ENCODE measurements at regions not wholly inside any gene's neighbourhood (a gene's known extent, or its start where the extent isn't known, plus 50 kb on each side); places are given as distances from the start of the nearest gene placed in this dataset.

DNA sequence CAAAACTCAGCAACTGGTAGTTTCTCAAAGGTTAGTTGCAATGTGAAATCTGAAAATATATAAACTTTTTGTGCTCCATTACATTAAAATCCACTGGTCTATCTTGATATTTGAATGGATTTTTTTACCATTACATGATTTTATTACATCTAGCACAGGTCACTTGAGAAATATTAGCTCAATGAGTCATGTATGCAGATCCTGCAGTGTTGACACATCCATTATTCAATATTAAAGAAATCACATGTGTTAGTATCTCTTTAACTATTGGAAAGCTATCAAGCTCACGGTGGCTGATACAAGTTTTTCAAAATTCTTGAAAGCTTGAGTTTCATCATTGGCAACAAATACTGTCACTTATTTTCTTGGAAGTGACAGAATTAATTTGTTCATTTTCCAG is 373.9 kb upstream of the TSHZ3 start:
- no peak overlapping the region for H3K56ac ChIP-seq (ENCODE audit: extremely low read depth, insufficient read depth, low read length)
- ChIA-PET POLR2A (ENCODE audit: unreplicated experiment) (no interaction called here), CTCF (no interaction called here)
- no peak overlapping the region for H2BK20ac ChIP-seq (ENCODE audit: low read depth, low read length)
- no peak overlapping the region for H4K5ac ChIP-seq (ENCODE audit: low read depth, low read length)
- no CpG with 5 or more reads among the region's 1 CpG for WGBS, 2 experiments (ENCODE audit: extremely low coverage in 2 of 2, insufficient read length in 1 of 2)
- no peak overlapping the region for H4K91ac ChIP-seq (ENCODE audit: insufficient read depth, low read depth, low read length)
- BruUV-seq (replicated peaks), result no TSS peak
- no peak for TF ChIP-seq RCOR1 (IDR thresholded peaks at IDR 0.05; ENCODE audit: insufficient replicate concordance, low read length)
- no peak for TF ChIP-seq MXI1 (IDR thresholded peaks at IDR 0.05; ENCODE audit: borderline replicate concordance, low read depth, low read length)
- TF ChIP-seq, protein P1, sequence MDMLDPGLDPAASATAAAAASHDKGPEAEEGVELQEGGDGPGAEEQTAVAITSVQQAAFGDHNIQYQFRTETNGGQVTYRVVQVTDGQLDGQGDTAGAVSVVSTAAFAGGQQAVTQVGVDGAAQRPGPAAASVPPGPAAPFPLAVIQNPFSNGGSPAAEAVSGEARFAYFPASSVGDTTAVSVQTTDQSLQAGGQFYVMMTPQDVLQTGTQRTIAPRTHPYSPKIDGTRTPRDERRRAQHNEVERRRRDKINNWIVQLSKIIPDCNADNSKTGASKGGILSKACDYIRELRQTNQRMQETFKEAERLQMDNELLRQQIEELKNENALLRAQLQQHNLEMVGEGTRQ (IDR thresholded peaks at IDR 0.05; ENCODE audit: low read depth, low read length), result no peak
- TF ChIP-seq, protein P2, sequence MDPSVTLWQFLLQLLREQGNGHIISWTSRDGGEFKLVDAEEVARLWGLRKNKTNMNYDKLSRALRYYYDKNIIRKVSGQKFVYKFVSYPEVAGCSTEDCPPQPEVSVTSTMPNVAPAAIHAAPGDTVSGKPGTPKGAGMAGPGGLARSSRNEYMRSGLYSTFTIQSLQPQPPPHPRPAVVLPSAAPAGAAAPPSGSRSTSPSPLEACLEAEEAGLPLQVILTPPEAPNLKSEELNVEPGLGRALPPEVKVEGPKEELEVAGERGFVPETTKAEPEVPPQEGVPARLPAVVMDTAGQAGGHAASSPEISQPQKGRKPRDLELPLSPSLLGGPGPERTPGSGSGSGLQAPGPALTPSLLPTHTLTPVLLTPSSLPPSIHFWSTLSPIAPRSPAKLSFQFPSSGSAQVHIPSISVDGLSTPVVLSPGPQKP (IDR thresholded peaks at IDR 0.05; ENCODE audit: borderline replicate concordance, low read depth, low read length), result no peak
- no peak for TF ChIP-seq FOS (IDR thresholded peaks at IDR 0.05; ENCODE audit: low read depth, low read length)
- no peak for TF ChIP-seq BHLHE40 (IDR thresholded peaks at IDR 0.05; ENCODE audit: low read depth, low read length)
- TF ChIP-seq SMC3 (IDR thresholded peaks at IDR 0.05; ENCODE audit: low read depth, low read length), result no peak
- TF ChIP-seq, protein P3, sequence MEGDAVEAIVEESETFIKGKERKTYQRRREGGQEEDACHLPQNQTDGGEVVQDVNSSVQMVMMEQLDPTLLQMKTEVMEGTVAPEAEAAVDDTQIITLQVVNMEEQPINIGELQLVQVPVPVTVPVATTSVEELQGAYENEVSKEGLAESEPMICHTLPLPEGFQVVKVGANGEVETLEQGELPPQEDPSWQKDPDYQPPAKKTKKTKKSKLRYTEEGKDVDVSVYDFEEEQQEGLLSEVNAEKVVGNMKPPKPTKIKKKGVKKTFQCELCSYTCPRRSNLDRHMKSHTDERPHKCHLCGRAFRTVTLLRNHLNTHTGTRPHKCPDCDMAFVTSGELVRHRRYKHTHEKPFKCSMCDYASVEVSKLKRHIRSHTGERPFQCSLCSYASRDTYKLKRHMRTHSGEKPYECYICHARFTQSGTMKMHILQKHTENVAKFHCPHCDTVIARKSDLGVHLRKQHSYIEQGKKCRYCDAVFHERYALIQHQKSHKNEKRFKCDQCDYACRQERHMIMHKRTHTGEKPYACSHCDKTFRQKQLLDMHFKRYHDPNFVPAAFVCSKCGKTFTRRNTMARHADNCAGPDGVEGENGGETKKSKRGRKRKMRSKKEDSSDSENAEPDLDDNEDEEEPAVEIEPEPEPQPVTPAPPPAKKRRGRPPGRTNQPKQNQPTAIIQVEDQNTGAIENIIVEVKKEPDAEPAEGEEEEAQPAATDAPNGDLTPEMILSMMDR (conservative IDR thresholded peaks at IDR 0.05; ENCODE audit: low read depth, low read length), result no peak
- no peak for TF ChIP-seq CHD1 (IDR thresholded peaks at IDR 0.05; ENCODE audit: low read depth, low read length)
- TF ChIP-seq POLR2A (IDR thresholded peaks at IDR 0.05; ENCODE audit: low read depth, low read length), result no peak
- no peak for TF ChIP-seq RAD21 (IDR thresholded peaks at IDR 0.05; ENCODE audit: low read length)
- H3K36me3 ChIP-seq (ENCODE audit: control insufficient read depth, insufficient read depth, low read length), result no peaks in the 10 kb centered on the region
- ATAC-seq (ENCODE audit: low read depth), result no peak
- H3K27me3 ChIP-seq (ENCODE audit: control insufficient read depth, insufficient read depth, low read length), result no peaks in the 10 kb centered on the region
- H3K4me1 ChIP-seq (ENCODE audit: control insufficient read depth, insufficient read depth, low read length), result no peaks in the 10 kb centered on the region
- intact Hi-C loops (cut with micrococcal nuclease), result no loop called here
- no peak overlapping the region for H2AK5ac ChIP-seq (ENCODE audit: low read depth, low read length)
- H3K4ac ChIP-seq (ENCODE audit: low read depth, low read length), result no peak overlapping the region
- H3K14ac ChIP-seq (replicated peaks; ENCODE audit: low read depth, low read length), result no peak overlapping the region
- H2BK120ac ChIP-seq (ENCODE audit: low read depth, low read length), result no peak overlapping the region
- no peak overlapping the region for H4K8ac ChIP-seq (ENCODE audit: low read depth in 2 of 2, low read length in 2 of 2)
- no peak for DNase-seq
- no peak overlapping the region for H3K23ac ChIP-seq (ENCODE audit: low read depth, low read length)
- no peak overlapping the region for H3K9ac ChIP-seq (ENCODE audit: low read depth, low read length)
- no peak overlapping the region for H3K18ac ChIP-seq (ENCODE audit: low read depth, low read length)
- H3K4me3 ChIP-seq (ENCODE audit: insufficient read depth, low read depth, low read length), result no peak overlapping the region
- no peak overlapping the region for H2AK9ac ChIP-seq (replicated peaks; ENCODE audit: low read depth, low read length, poor library complexity)
- no peaks in the 10 kb centered on the region for H3K79me1 ChIP-seq (ENCODE audit: low read depth in 1 of 2, low read length in 2 of 2)
- H2BK15ac ChIP-seq (ENCODE audit: low read depth, low read length), result no peak overlapping the region
- H3K4me2 ChIP-seq (ENCODE audit: low read depth, low read length), result no peak overlapping the region
- no peak overlapping the region for H2AFZ ChIP-seq (replicated peaks; ENCODE audit: low read length, poor library complexity)
- H3K27ac ChIP-seq (ENCODE audit: insufficient read depth, low read length), result no peak overlapping the region
- H2BK5ac ChIP-seq (ENCODE audit: low read depth, low read length, poor library complexity, severe bottlenecking), result no peak overlapping the region
- dilution Hi-C loops (cut with HindIII; ENCODE audit: low sequenced_read_pairs, unreplicated experiment), result no loop called here
- H3K9me3 ChIP-seq (ENCODE audit: control insufficient read depth, insufficient read depth, low read length), result no peaks in the 10 kb centered on the region
- H3K9me1 ChIP-seq (ENCODE audit: insufficient read depth, low read length), result no peaks in the 10 kb centered on the region
- H4K20me1 ChIP-seq (ENCODE audit: insufficient read depth, low read length), result no peaks in the 10 kb centered on the region
- in situ Hi-C loops (cut with MboI; ENCODE audit: low sequenced_read_pairs), result no loop called here

Measured in IMR-90 (cell line).